Heart left ventricle (tissue), 16 donors: ENCODE measurements at regions not wholly inside any gene's neighbourhood (a gene's known extent, or its start where the extent isn't known, plus 50 kb on each side); places are given as distances from the start of the nearest gene placed in this dataset.

Experiments
- ATAC-seq, 4 donors: fragments of 200-7000 bp; cut with Tn5 transposase; one replicate each; pipeline ENCODE4 v1.9.1; 2020 to 2022; ENCODE audit warnings: moderate library complexity in 4 of 4, mild to moderate bottlenecking in 3 of 4, moderate number of reproducible peaks in 1 of 4
- DNase-seq, 5 donors: peaks; one replicate each; pipeline ENCODE4 v3.0.0-alpha.2; 2020
- H3K27ac ChIP-seq, 12 donors: fragments of 200-600 bp; sonication (generic) in 4 of 12; one replicate each; pipeline versions ENCODE4 v1.5.0 to v1.8.0; 2016 to 2022; ENCODE audit warnings: mild to moderate bottlenecking in 2 of 12
- H3K27me3 ChIP-seq, 9 donors: fragments of 200-600 bp; sonication (generic) in 2 of 9; one replicate each; pipeline versions ENCODE4 v1.5.1 to v1.8.0; 2016 to 2022; ENCODE audit warnings: mild to moderate bottlenecking in 3 of 9
- H3K36me3 ChIP-seq, 9 donors: fragments of 200-600 bp; sonication (generic) in 2 of 9; one replicate each; pipeline versions ENCODE4 v1.5.0 to v1.8.0; 2018 to 2022; ENCODE audit warnings: mild to moderate bottlenecking in 2 of 9
- H3K4me1 ChIP-seq, 12 donors: fragments of 200-600 bp; sonication (generic) in 4 of 12; one replicate each; pipeline versions ENCODE4 v1.5.0 to v1.8.0; 2016 to 2022; ENCODE audit warnings: mild to moderate bottlenecking in 3 of 12
- H3K4me3 ChIP-seq, 12 donors: fragments of 200-600 bp; sonication (generic) in 4 of 12; one replicate each; pipeline versions ENCODE4 v1.5.0 to v1.8.0; 2017 to 2022; ENCODE audit warnings: mild to moderate bottlenecking in 9 of 12, moderate library complexity in 4 of 12
- H3K9me3 ChIP-seq, 12 donors: fragments of 200-600 bp; sonication (generic) in 4 of 12; one replicate each; pipeline versions ENCODE4 v1.5.0 to v1.8.0; 2016 to 2022; ENCODE audit warnings: mild to moderate bottlenecking in 1 of 12
- POLR2A ChIP-seq, 2 donors: fragments of 450-650 bp; IDR thresholded peaks; one replicate each; pipeline ENCODE4 v1.6.1; 2017; ENCODE audit warnings: antibody characterized with exemption in 2 of 2, mild to moderate bottlenecking in 2 of 2, moderate library complexity in 2 of 2
- WGBS, 4 donors: extraction: QIAGEN DNeasy Blood & Tissue Kit in 2 of 4; methylation state at CpG; one replicate each; pipeline versions ENCODE4 v1.1.5 to v1.1.7; 2013 to 2018; 5-methylcytosine and 5-hydroxymethylcytosine counted together
- intact Hi-C, 10 donors: fragments of 100-400 bp; cut with DNase I; formaldehyde crosslinking; loops; one replicate each; pipeline versions ENCODE4 v1.11.1 to v1.14.2; 2022
- TF ChIP-seq, protein P1 (sequence below), 12 donors: fragments of 200-600 bp; sonication (generic) in 4 of 12; IDR thresholded peaks; one replicate each; pipeline versions ENCODE4 v1.5.0 to v1.8.0; 2018 to 2022; ENCODE audit warnings: antibody characterized with exemption in 12 of 12, mild to moderate bottlenecking in 5 of 12
- donor health status: ischemic (EF 13 %, LVEDD 7.1; RV severe dilation, severe dysfunction).
- donor health status: healthy with polysubstance abuse.
- donor health status: DM: no; HTN: yes; CAD: no.
- donor health status: DM: no; HTN: no; CAD: no.
- donor health status: ischemic (EF 25% LVEDD 6.9; RV normal size, moderate dysfunction).
- donor health status: ischemic (EF 25% LVEDD 5.7; RV mildly dilated, moderate dysfunction).
- donor health status: healthy.
- donor health status: DM: yes; HTN: yes; CAD: no.
- donor health status: ischemic (EF 35%, LVEDD 5.7; RV mildly dilated, moderate dysfunction).
- donor health status: nonischemic (EF 11% LVEDD 7.7; RV severe dilation, severe dysfunction).
- donor health status: DM: yes; HTN: yes; CAD: no.
- donor health status: PGD.
- donor health status: ischemic (EF 29% LVEDD 5.4; RV normal size, mild dysfunction).
- donor health status: nonischemic (EF 23%, LVEDD 6.1; RV moderate dilation, normal function).

DNA sequence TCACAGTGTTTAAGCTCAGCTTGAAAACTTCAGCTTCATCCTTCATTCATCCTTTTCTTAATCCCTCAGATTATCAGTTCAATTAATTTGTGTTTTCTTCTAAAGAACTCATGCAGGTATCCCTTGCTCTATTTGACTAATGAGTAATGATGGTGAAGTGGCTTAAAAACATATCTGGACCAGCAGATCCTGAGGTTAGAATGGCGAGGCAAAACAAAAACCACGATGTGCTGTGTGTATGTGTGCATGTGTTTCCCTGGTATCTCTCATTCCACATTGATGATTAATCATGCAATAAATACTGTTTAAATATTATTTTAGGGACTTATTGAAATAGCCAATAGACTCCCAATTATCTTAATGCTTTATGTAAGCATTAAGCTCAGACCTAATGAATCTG is 437.0 kb downstream of the DYNC2H1 start:
- whole genome bisulfite sequencing, 4 donors = 83 to 91% (median 84%) methylated on average over 2 of the region's 2 CpGs
- peaks cover 0 to 8% (median 0%) of the 10 kb centered on the region in 12 donors for H3K4me1 ChIP-seq
- H3K36me3 ChIP-seq = no peaks in the 10 kb centered on the region
- TF ChIP-seq, protein P1, sequence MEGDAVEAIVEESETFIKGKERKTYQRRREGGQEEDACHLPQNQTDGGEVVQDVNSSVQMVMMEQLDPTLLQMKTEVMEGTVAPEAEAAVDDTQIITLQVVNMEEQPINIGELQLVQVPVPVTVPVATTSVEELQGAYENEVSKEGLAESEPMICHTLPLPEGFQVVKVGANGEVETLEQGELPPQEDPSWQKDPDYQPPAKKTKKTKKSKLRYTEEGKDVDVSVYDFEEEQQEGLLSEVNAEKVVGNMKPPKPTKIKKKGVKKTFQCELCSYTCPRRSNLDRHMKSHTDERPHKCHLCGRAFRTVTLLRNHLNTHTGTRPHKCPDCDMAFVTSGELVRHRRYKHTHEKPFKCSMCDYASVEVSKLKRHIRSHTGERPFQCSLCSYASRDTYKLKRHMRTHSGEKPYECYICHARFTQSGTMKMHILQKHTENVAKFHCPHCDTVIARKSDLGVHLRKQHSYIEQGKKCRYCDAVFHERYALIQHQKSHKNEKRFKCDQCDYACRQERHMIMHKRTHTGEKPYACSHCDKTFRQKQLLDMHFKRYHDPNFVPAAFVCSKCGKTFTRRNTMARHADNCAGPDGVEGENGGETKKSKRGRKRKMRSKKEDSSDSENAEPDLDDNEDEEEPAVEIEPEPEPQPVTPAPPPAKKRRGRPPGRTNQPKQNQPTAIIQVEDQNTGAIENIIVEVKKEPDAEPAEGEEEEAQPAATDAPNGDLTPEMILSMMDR (IDR thresholded peaks at IDR 0.05) = no peak
- TF ChIP-seq POLR2A (IDR thresholded peaks at IDR 0.05) = no peak
- no peak for DNase-seq
- no peaks in the 10 kb centered on the region for H3K27me3 ChIP-seq
- ATAC-seq = no peak
- no peak overlapping the region for H3K4me3 ChIP-seq
- peaks cover 0 to 3% (median 0%) of the 10 kb centered on the region in 12 donors for H3K9me3 ChIP-seq
- intact Hi-C loops = loop anchor here in 1 of 10 donors (5.0 kb wide), 1 partner anchor 41 kb away; no protein-coding TSS in a partner anchor
- H3K27ac ChIP-seq = peak overlapping the region in 2 of 12 donors; percentile 6 to 41

DNA sequence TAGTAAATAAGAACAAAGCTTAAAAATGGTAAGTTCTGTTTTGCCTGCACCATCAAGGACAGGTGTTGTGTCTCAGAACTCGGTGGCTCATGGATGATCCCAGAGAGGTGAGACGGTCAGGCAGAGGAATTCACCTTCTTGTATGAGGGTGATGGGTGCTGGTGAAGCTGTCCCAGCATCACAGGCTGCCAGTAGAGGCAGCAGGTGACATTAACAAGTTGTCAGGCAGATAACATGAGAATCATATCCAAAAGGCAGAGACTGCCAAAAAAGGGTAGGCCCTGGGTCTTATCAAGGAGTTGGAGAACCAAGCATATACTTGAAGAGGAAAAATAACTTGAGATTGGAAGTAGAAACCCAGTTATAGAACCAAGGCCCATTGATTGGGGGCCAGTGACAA is 437.8 kb downstream of the DYNC2H1 start:
- no peak for TF ChIP-seq POLR2A (IDR thresholded peaks at IDR 0.05)
- TF ChIP-seq, protein P1 (IDR thresholded peaks at IDR 0.05) = no peak
- no peaks in the 10 kb centered on the region for H3K9me3 ChIP-seq
- ATAC-seq (peak in 3 of 4 donors; percentile 16 to 57 (median 43)), DNase-seq (no peak)
- H3K27me3 ChIP-seq = no peaks in the 10 kb centered on the region
- intact Hi-C loops = loop anchor here in 1 of 10 donors (5.0 kb wide), 1 partner anchor 40 kb away; no protein-coding TSS in a partner anchor
- H3K36me3 ChIP-seq = no peaks in the 10 kb centered on the region
- H3K4me1 ChIP-seq = peaks cover 0 to 8% (median 0%) of the 10 kb centered on the region in 12 donors
- H3K27ac ChIP-seq = no peak overlapping the region
- no peak overlapping the region for H3K4me3 ChIP-seq
- 58 to 68% (median 61%) methylated on average over 2 of the region's 2 CpGs for WGBS, 4 donors

DNA sequence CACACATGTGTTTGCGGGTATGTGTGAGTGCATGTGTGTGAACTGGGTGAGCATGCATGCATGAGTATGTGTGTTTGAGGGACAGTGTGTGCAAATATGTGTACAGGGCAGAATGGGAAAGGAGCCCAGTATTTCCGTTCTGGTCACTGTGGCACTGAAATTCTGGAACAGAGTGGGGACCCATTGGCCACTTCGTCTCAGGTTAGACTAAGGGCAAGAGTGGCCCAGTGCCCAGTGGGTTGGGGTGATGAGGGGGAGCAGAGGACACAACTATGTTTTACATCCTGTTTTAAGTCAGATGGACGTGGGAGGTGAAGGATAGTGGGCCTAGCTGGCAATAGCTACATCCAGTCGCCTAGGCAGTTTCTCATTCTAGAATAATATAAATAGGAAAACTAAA is 438.5 kb downstream of the DYNC2H1 start:
- no peak for TF ChIP-seq POLR2A (IDR thresholded peaks at IDR 0.05)
- TF ChIP-seq, protein P1 (IDR thresholded peaks at IDR 0.05) = no peak
- no peak for DNase-seq
- no peak overlapping the region for H3K27ac ChIP-seq
- H3K27me3 ChIP-seq = no peaks in the 10 kb centered on the region
- no peak for ATAC-seq
- peaks cover 0 to 9% (median 0%) of the 10 kb centered on the region in 12 donors for H3K4me1 ChIP-seq
- intact Hi-C loops = loop anchor here in 1 of 10 donors (5.0 kb wide), 1 partner anchor 40 kb away; no protein-coding TSS in a partner anchor
- H3K9me3 ChIP-seq = no peaks in the 10 kb centered on the region
- H3K4me3 ChIP-seq = no peak overlapping the region
- H3K36me3 ChIP-seq = no peaks in the 10 kb centered on the region
- 58 to 77% (median 66%) methylated on average over 5 of the region's 5 CpGs for WGBS, 4 donors

DNA sequence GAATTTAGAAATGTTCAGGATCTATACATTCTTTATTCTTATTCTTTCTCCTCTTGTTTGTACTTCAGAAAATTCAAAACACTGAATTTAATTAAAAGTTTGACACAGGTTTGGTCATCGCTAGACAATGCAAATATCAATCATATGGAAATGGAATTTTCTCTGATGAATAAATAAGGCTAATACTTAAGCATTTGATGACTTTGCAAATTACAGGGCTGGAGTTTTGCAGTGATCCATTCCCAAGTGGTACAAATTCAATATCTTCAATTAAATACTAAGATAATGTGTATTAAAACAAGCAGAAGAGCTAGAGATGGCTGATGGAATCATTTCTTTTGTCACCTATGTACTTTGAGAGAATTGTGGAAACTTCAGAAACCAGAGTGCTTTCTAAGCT is 439.6 kb downstream of the DYNC2H1 start:
- no peak overlapping the region for H3K4me3 ChIP-seq
- H3K27me3 ChIP-seq = no peaks in the 10 kb centered on the region
- H3K9me3 ChIP-seq = no peaks in the 10 kb centered on the region
- H3K36me3 ChIP-seq = no peaks in the 10 kb centered on the region
- ATAC-seq (no peak), DNase-seq (no peak)
- 96 to 100% (median 99%) methylated on average over 1 of the region's 1 CpG for WGBS, 4 donors
- no peak overlapping the region for H3K27ac ChIP-seq
- peaks cover 0 to 9% (median 0%) of the 10 kb centered on the region in 12 donors for H3K4me1 ChIP-seq
- TF ChIP-seq POLR2A (IDR thresholded peaks at IDR 0.05) = no peak
- TF ChIP-seq, protein P1 (IDR thresholded peaks at IDR 0.05) = no peak
- intact Hi-C loops = loop anchor here in 1 of 10 donors (5.0 kb wide), 1 partner anchor 38 kb away; no protein-coding TSS in a partner anchor
